ENCODE measurements at regions not wholly inside any gene's neighbourhood (a gene's known extent, or its start where the extent isn't known, plus 50 kb on each side); places are given as distances from the start of the nearest gene placed in this dataset.

GRCh38 chr16:59597269-59597668, 863.2 kb upstream of the GOT2 start:
- no peak for TF ChIP-seq CTCF (IDR thresholded peaks at IDR 0.05; ENCODE audit: borderline replicate concordance, insufficient read depth, low read depth, low read length)
- no peak overlapping the region for H3K4me3 ChIP-seq (ENCODE audit: low read depth, low read length)

- no peak overlapping the region for H3K4me3 ChIP-seq (ENCODE audit: low read depth, low read length)
- TF ChIP-seq CTCF (IDR thresholded peaks at IDR 0.05; ENCODE audit: borderline replicate concordance, insufficient read depth, low read depth, low read length): no peak
Observed at GRCh38 chr16:59596693-59597092, 862.6 kb upstream of the GOT2 start.

GRCh38 chr16:59593194-59593661, 859.1 kb upstream of the GOT2 start:
- no peak overlapping the region for H3K4me3 ChIP-seq (ENCODE audit: low read depth, low read length)
- TF ChIP-seq CTCF (IDR thresholded peaks at IDR 0.05; ENCODE audit: borderline replicate concordance, insufficient read depth, low read depth, low read length): no peak

DNA sequence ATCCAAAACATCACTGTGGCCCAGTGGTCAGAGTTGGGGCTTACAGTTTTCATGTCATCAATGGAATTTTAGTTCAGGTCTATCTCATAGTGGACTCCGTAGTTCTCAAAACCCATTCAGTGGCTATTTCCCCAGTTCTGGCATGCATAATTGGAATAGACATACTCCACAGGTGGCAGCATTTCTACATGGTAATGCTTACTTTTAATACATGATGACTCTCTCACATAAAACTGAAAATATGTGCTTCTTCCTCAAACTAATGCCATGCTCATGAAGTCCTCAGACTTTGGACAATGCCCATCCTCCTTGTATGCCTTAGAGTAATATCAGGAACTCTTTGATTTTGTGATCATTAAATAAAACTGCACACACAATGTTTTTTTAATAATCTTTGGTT, 857.4 kb upstream of the GOT2 start:
- no peak overlapping the region for H3K4me3 ChIP-seq (ENCODE audit: low read depth, low read length)
- TF ChIP-seq CTCF (IDR thresholded peaks at IDR 0.05; ENCODE audit: borderline replicate concordance, insufficient read depth, low read depth, low read length): no peak

GRCh38 chr16:59590845-59591244, 856.7 kb upstream of the GOT2 start:
- no peak overlapping the region for H3K4me3 ChIP-seq (ENCODE audit: low read depth, low read length)
- no peak for TF ChIP-seq CTCF (IDR thresholded peaks at IDR 0.05; ENCODE audit: borderline replicate concordance, insufficient read depth, low read depth, low read length)

DNA sequence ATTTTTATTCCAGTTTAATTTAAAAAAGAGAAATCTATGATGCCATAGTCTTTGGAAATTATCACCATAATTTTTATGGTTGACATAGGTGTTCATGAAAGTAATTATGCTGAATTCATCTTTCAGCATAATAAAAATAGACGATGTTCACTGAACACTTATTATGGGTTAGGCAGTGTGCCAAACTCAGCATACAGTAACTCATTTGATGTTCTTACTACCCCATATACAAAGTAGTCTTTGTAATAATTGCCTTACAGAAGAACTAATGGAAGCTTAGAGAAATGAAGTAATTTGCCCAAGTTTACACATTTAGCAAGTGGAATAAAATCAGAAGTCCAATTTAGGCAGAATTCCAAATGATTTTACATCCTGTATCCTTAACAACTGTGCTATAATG, 852.2 kb upstream of the GOT2 start:
- no peak for TF ChIP-seq CTCF (IDR thresholded peaks at IDR 0.05; ENCODE audit: borderline replicate concordance, insufficient read depth, low read depth, low read length)
- no peak overlapping the region for H3K4me3 ChIP-seq (ENCODE audit: low read depth, low read length)

GRCh38 chr16:59574296-59574695, 840.2 kb upstream of the GOT2 start:
- no peak overlapping the region for H3K4me3 ChIP-seq (ENCODE audit: low read depth, low read length)
- no peak for TF ChIP-seq CTCF (IDR thresholded peaks at IDR 0.05; ENCODE audit: borderline replicate concordance, insufficient read depth, low read depth, low read length)
